Stimulated activated CD4-positive, alpha-beta T cell treated with anti-CD3 and anti-CD28 coated beads, Interleukin-4, amount 100 ng/mL, for 48 hours (primary cell): ENCODE measurements at regions not wholly inside any gene's neighbourhood (a gene's known extent, or its start where the extent isn't known, plus 50 kb on each side); places are given as distances from the start of the nearest gene placed in this dataset.

Source experiments
- DNase-seq, 2 donors: peaks; one replicate each; pipeline ENCODE4 v3.0.0-alpha.2; 2020; ENCODE audit warnings: low read depth in 2 of 2

- DNase-seq = no peak
These were observed 1512.2 kb downstream of the C4orf33 start for GRCh38 chr4:130608121-130608520.

GRCh38 chr4:130628531-130628930, 1532.6 kb downstream of the C4orf33 start:
- DNase-seq = no peak

GRCh38 chr4:130632731-130633604, 1537.0 kb downstream of the C4orf33 start:
- DNase-seq = no peak

- DNase-seq = no peak
These were observed 1540.5 kb downstream of the C4orf33 start for GRCh38 chr4:130636486-130636885.

- no peak for DNase-seq
These were observed 1544.6 kb downstream of the C4orf33 start for GRCh38 chr4:130640592-130640991.

GRCh38 chr4:130646886-130647285, 1550.9 kb downstream of the C4orf33 start:
- no peak for DNase-seq

- no peak for DNase-seq
These were observed 1552.6 kb downstream of the C4orf33 start for GRCh38 chr4:130648570-130648969.

GRCh38 chr4:130653842-130654241, 1557.9 kb downstream of the C4orf33 start:
- DNase-seq = no peak

- DNase-seq = no peak
These were observed 1563.4 kb downstream of the C4orf33 start for GRCh38 chr4:130659320-130659719.

- DNase-seq = no peak
These were observed 1572.9 kb downstream of the C4orf33 start for GRCh38 chr4:130668859-130669258.

- no peak for DNase-seq
These were observed 1579.3 kb downstream of the C4orf33 start for GRCh38 chr4:130675266-130675665.

- DNase-seq = no peak
These were observed 1593.2 kb downstream of the C4orf33 start for GRCh38 chr4:130689181-130689580.

- DNase-seq = no peak
These were observed 1602.3 kb downstream of the C4orf33 start for GRCh38 chr4:130698251-130698650.

GRCh38 chr4:130699004-130699403, 1603.1 kb downstream of the C4orf33 start:
- DNase-seq = no peak

GRCh38 chr4:130703211-130703935, 1607.4 kb downstream of the C4orf33 start:
- DNase-seq = no peak

GRCh38 chr4:130705023-130705422, 1609.1 kb downstream of the C4orf33 start:
- no peak for DNase-seq

- no peak for DNase-seq
These were observed 1616.1 kb downstream of the C4orf33 start for GRCh38 chr4:130712038-130712437.

GRCh38 chr4:130714006-130714405, 1618.1 kb downstream of the C4orf33 start:
- no peak for DNase-seq

GRCh38 chr4:130722361-130722760, 1626.4 kb downstream of the C4orf33 start:
- DNase-seq = no peak

GRCh38 chr4:130736436-130737185, 1640.7 kb downstream of the C4orf33 start:
- no peak for DNase-seq

GRCh38 chr4:130738233-130738632, 1642.3 kb downstream of the C4orf33 start:
- DNase-seq = no peak

GRCh38 chr4:130747842-130748241, 1651.9 kb downstream of the C4orf33 start:
- DNase-seq = no peak
